K562 (cell line): ENCODE measurements at regions not wholly inside any gene's neighbourhood (a gene's known extent, or its start where the extent isn't known, plus 50 kb on each side); places are given as distances from the start of the nearest gene placed in this dataset.

Experiments used
- ATAC-seq: fragments of 200-7000 bp; cut with Tn5 transposase; 3 replicates; pipeline ENCODE4 v1.9.1; 2020; ENCODE audit warnings: moderate library complexity
- BruUV-seq: library from RNA; stranded (reverse); fragments of 400-500 nt; replicated peaks from 2 replicates; lab custom pipeline; 2021; lab: Mats Ljungman, UMichigan
- CTCF ChIA-PET: fragments of 300-600 bp; formaldehyde crosslinking; extraction: SDS; loops from one replicate; lab custom pipeline; 2021; ENCODE audit warnings: low intra/inter-chr PET ratio; lab: Yijun Ruan, JAX
- POLR2A ChIA-PET: fragments of 300-600, 350-650 bp; sonication (Branson Sonifier 250); formaldehyde crosslinking; extraction: SDS; loops from one replicate; lab custom pipeline; 2021; ENCODE audit warnings: antibody characterized with exemption, inconsistent platforms; lab: Yijun Ruan, JAX
- DNase-seq, 4 experiments: peaks; one replicate each; pipeline versions ENCODE4 v3.0.0 to v3.0.0-alpha.2; 2011 to 2018; ENCODE audit warnings: low spot score in 3 of 4, mixed read lengths in 3 of 4; ENCODE audit errors: extremely low read depth in 1 of 4
- FAIRE-seq: peaks from 2 replicates; lab custom pipeline; 2011; peaks lifted over from hg19 to GRCh38; lab: Jason Lieb, UNC
- H2AFZ ChIP-seq: 2 replicates; pipeline ENCODE4 v1.6.0; 2011; ENCODE audit warnings: low read depth, low read length, control low read depth, inconsistent platforms
- H3K27ac ChIP-seq: fragments of 200-600 bp; 3 replicates; pipeline ENCODE4 v1.8.0; 2011; ENCODE audit warnings: low read depth, mild to moderate bottlenecking, control low read depth, inconsistent platforms, low read length, moderate library complexity, mixed read lengths; ENCODE audit errors: extremely low read depth
- H3K27me3 ChIP-seq, 2 experiments: fragments of 300-600 bp in 1 of 2; 2 replicates in 1 of 2; 3 replicates in 1 of 2; pipeline versions ENCODE4 v1.6.0 to v1.8.0; 2011; ENCODE audit warnings: inconsistent platforms in 2 of 2, low read length in 2 of 2, mild to moderate bottlenecking in 1 of 2, mixed read lengths in 1 of 2, moderate library complexity in 1 of 2; ENCODE audit not compliant: control insufficient read depth in 2 of 2, insufficient read depth in 2 of 2
- H3K36me3 ChIP-seq: fragments of 300-600 bp; 3 replicates; pipeline ENCODE4 v1.8.0; 2011; ENCODE audit warnings: mild to moderate bottlenecking, low read length, inconsistent platforms; ENCODE audit not compliant: control insufficient read depth, insufficient read depth
- H3K4me1 ChIP-seq, 2 experiments: fragments of 200-600 bp in 1 of 2; replicated peaks in 1 of 2; 2 replicates in 1 of 2; 3 replicates in 1 of 2; pipeline versions ENCODE4 v1.5.1 to v1.8.0; 2011; ENCODE audit warnings: inconsistent platforms in 2 of 2, low read length in 2 of 2, mild to moderate bottlenecking in 1 of 2, mixed read lengths in 1 of 2, moderate library complexity in 1 of 2; ENCODE audit not compliant: control insufficient read depth in 2 of 2, insufficient read depth in 2 of 2
- H3K4me2 ChIP-seq: 2 replicates; pipeline ENCODE4 v1.6.1; 2011; ENCODE audit warnings: low read length, control low read depth, inconsistent platforms, mixed read lengths; ENCODE audit not compliant: insufficient read depth
- H3K4me3 ChIP-seq: fragments of 200-600 bp; sonication (generic), shearing (Covaris generic); 2 replicates; pipeline ENCODE4 v1.5.1; 2016; ENCODE audit warnings: control low read depth, inconsistent platforms
- H3K79me2 ChIP-seq: fragments of 200-600 bp; 3 replicates; pipeline ENCODE4 v1.8.0; 2011; ENCODE audit warnings: low read length, inconsistent platforms; ENCODE audit not compliant: control insufficient read depth, insufficient read depth
- H3K9ac ChIP-seq, 2 experiments: 2 replicates each; pipeline versions ENCODE4 v1.6.0 to v1.6.1; 2011; ENCODE audit warnings: low read depth in 2 of 2, low read length in 2 of 2, control low read depth in 1 of 2, inconsistent platforms in 1 of 2, mild to moderate bottlenecking in 1 of 2, mixed read lengths in 1 of 2; ENCODE audit not compliant: insufficient read depth in 1 of 2
- H3K9me1 ChIP-seq: one replicate; pipeline ENCODE4 v1.6.0; 2011; ENCODE audit warnings: inconsistent platforms, mild to moderate bottlenecking, low read length, moderate library complexity; ENCODE audit not compliant: control insufficient read depth, insufficient read depth
- H3K9me3 ChIP-seq: replicated peaks from 2 replicates; pipeline ENCODE4 v1.5.1; 2011; ENCODE audit warnings: low read depth, low read length, inconsistent platforms; ENCODE audit not compliant: control insufficient read depth, insufficient read depth
- H4K20me1 ChIP-seq: replicated peaks from 2 replicates; pipeline ENCODE4 v1.6.1; 2011; ENCODE audit warnings: low read length, inconsistent platforms, mixed read lengths; ENCODE audit not compliant: control insufficient read depth, insufficient read depth
- ARHGAP35 ChIP-seq: fragments of 450-650 bp; IDR thresholded peaks from 2 replicates; pipeline ENCODE4 v1.6.1; 2018; ENCODE audit not compliant: partially characterized antibody
- ARNT ChIP-seq, 2 experiments: fragments of 450-650 bp; IDR thresholded peaks; 2 replicates each; pipeline ENCODE4 v1.6.1; 2016; ENCODE audit warnings: mild to moderate bottlenecking in 1 of 2
- BRD9 ChIP-seq: fragments of 450-650 bp; IDR thresholded peaks from 2 replicates; pipeline ENCODE4 v1.6.1; 2018; ENCODE audit warnings: low read depth; ENCODE audit not compliant: partially characterized antibody
- ELF2 ChIP-seq: fragments of 250-450 bp; sonication (Bioruptor Pico); IDR thresholded peaks from 2 replicates; pipeline ENCODE4 v1.5.0; 2021; ENCODE audit warnings: mild to moderate bottlenecking
- ETV1 ChIP-seq: fragments of 450-650 bp; conservative IDR thresholded peaks from 2 replicates; pipeline ENCODE4 v1.6.1; 2016; ENCODE audit warnings: missing genetic modification characterization, control low read depth, low read depth, missing compliant biosample characterization
- HMG20A ChIP-seq: fragments of 450-650 bp; formaldehyde crosslinking; conservative IDR thresholded peaks from 2 replicates; pipeline ENCODE4 v1.4.0; 2020; ENCODE audit warnings: mild to moderate bottlenecking, mixed read lengths
- HOMEZ ChIP-seq: fragments of 250-450 bp; sonication (Bioruptor Pico); IDR thresholded peaks from 2 replicates; pipeline ENCODE4 v1.4.0; 2020; ENCODE audit warnings: mild to moderate bottlenecking, moderate library complexity
- NCOA4 ChIP-seq: fragments of 450-650 bp; IDR thresholded peaks from 2 replicates; pipeline ENCODE4 v1.6.1; 2018; ENCODE audit warnings: mild to moderate bottlenecking; ENCODE audit not compliant: partially characterized antibody
- NONO ChIP-seq, 2 experiments: fragments of 200-400 bp in 1 of 2; fragments of 450-650 bp in 1 of 2; formaldehyde crosslinking in 1 of 2; IDR thresholded peaks; 2 replicates each; pipeline ENCODE4 v1.6.1; 2017; ENCODE audit warnings: low read depth in 2 of 2, mild to moderate bottlenecking in 2 of 2, moderate library complexity in 2 of 2, low read length in 1 of 2
- SMARCC2 ChIP-seq: fragments of 450-650 bp; IDR thresholded peaks from 2 replicates; pipeline ENCODE4 v1.6.1; 2017; ENCODE audit warnings: antibody characterized with exemption, moderate library complexity, mild to moderate bottlenecking, low read depth
- SRSF9 ChIP-seq: fragments of 200-400 bp; formaldehyde crosslinking; IDR thresholded peaks from 2 replicates; pipeline ENCODE4 v1.6.1; 2017; ENCODE audit warnings: low read depth, low read length, borderline replicate concordance
- TEAD4 ChIP-seq, 2 experiments: sonication (generic) in 1 of 2; formaldehyde crosslinking in 1 of 2; IDR thresholded peaks; 2 replicates each; pipeline versions ENCODE4 v1.6.1 to v1.8.0; 2012 to 2022; ENCODE audit warnings: borderline replicate concordance in 1 of 2, inconsistent platforms in 1 of 2, low read length in 1 of 2, mild to moderate bottlenecking in 1 of 2, missing genetic modification reagents in 1 of 2
- ZEB2 ChIP-seq: fragments of 450-650 bp; IDR thresholded peaks from 2 replicates; pipeline ENCODE4 v1.6.1; 2016
- ZFPM2 ChIP-seq: fragments of 250-450 bp; sonication (Bioruptor Pico); IDR thresholded peaks from 2 replicates; pipeline ENCODE4 v1.5.1; 2022; ENCODE audit warnings: mild to moderate bottlenecking
- ZNF133 ChIP-seq: fragments of 250-450 bp; sonication (Bioruptor Pico); IDR thresholded peaks from 2 replicates; pipeline ENCODE4 v1.4.0; 2020; ENCODE audit warnings: mild to moderate bottlenecking
- ZNF23 ChIP-seq: fragments of 250-450 bp; sonication (Bioruptor Pico); IDR thresholded peaks from 2 replicates; pipeline ENCODE4 v1.4.0; 2020; ENCODE audit warnings: mild to moderate bottlenecking
- ZNF253 ChIP-seq: fragments of 250-450 bp; sonication (Bioruptor Pico); conservative IDR thresholded peaks from 2 replicates; pipeline ENCODE4 v1.6.1; 2021; ENCODE audit warnings: mild to moderate bottlenecking
- ZNF830 ChIP-seq: fragments of 250-450 bp; sonication (Bioruptor Pico); IDR thresholded peaks from 2 replicates; pipeline ENCODE4 v1.5.0; 2021; ENCODE audit warnings: mild to moderate bottlenecking
- in situ Hi-C: fragments of 300-500 bp; cut with MboI; formaldehyde crosslinking; loops from 4 replicates; pipeline ENCODE4 v1.15.0; 2018; ENCODE audit warnings: inconsistent platforms, mixed read lengths
- intact Hi-C: fragments of 100-400 bp; cut with micrococcal nuclease; formaldehyde crosslinking; loops from 2 replicates; pipeline ENCODE4 v1.14.2; 2022

- TF ChIP-seq ARHGAP35 = no peak
- TF ChIP-seq HOMEZ (CRISPR knock-in tag) = no peak
- TF ChIP-seq ZEB2 = no peak
- TF ChIP-seq NONO (IDR thresholded peaks at IDR 0.05; ENCODE audit: low read depth in 2 of 2, low read length in 1 of 2) = no peak
- no peak for TF ChIP-seq ARNT (IDR thresholded peaks at IDR 0.05)
- TF ChIP-seq ELF2 (CRISPR knock-in tag) = no peak
- TF ChIP-seq SRSF9 = no peak
- TF ChIP-seq NCOA4 = no peak
- no peak for TF ChIP-seq SMARCC2
- no peak for TF ChIP-seq ZNF23 (CRISPR knock-in tag)
- TF ChIP-seq ZNF253 = no peak
- no peak for TF ChIP-seq ZFPM2 (CRISPR knock-in tag)
- no peak for TF ChIP-seq BRD9
- no peak for TF ChIP-seq TEAD4 (IDR thresholded peaks at IDR 0.05; ENCODE audit: low read length)
- no peak for TF ChIP-seq TEAD4 (CRISPR knock-in tag; IDR thresholded peaks at IDR 0.05; ENCODE audit: borderline replicate concordance)
- no peak for TF ChIP-seq ETV1 (tag)
- TF ChIP-seq HMG20A (CRISPR knock-in tag) = no peak
- no peak for TF ChIP-seq ZNF830 (CRISPR knock-in tag)
- TF ChIP-seq ZNF133 (CRISPR knock-in tag) = no peak
- no peaks in the 10 kb centered on the region for H3K27me3 ChIP-seq
- no peak overlapping the region for H3K4me2 ChIP-seq
- ChIA-PET CTCF (no interaction called here), POLR2A (interaction anchor here (0.8 kb wide), 1 partner anchor 570 kb away, joined by 4 read pairs; no protein-coding TSS in a partner anchor)
- no peak overlapping the region for H3K4me3 ChIP-seq
- no peaks in the 10 kb centered on the region for H3K36me3 ChIP-seq
- DNase-seq (no peak), ATAC-seq (no peak), FAIRE-seq (no peak)
- H3K27ac ChIP-seq = no peak overlapping the region
- H3K9me3 ChIP-seq = no peaks in the 10 kb centered on the region
- intact Hi-C loops (no loop called here), in situ Hi-C loops (no loop called here)
- no TSS peak for BruUV-seq
- H2AFZ ChIP-seq = no peak overlapping the region
- H3K4me1 ChIP-seq = no peaks in the 10 kb centered on the region
- H3K9me1 ChIP-seq = no peaks in the 10 kb centered on the region
- H3K79me2 ChIP-seq = no peaks in the 10 kb centered on the region
- no peak overlapping the region for H3K9ac ChIP-seq
- no peaks in the 10 kb centered on the region for H4K20me1 ChIP-seq
These were observed 592.7 kb downstream of the TNS3 start for GRCh38 chr7:46989247-46989646.
